Upper lobe of left lung (tissue), 4 donors: ENCODE measurements at regions not wholly inside any gene's neighbourhood (a gene's known extent, or its start where the extent isn't known, plus 50 kb on each side); places are given as distances from the start of the nearest gene placed in this dataset.

Experiments
- EP300 ChIP-seq, 4 donors: sonication (generic); formaldehyde crosslinking; IDR thresholded peaks; one replicate each; pipeline ENCODE4 v1.5.1; 2017; ENCODE audit warnings: antibody characterized with exemption in 4 of 4, control low read depth in 2 of 4
- POLR2A ChIP-seq, 4 donors: fragments of 450-650 bp; IDR thresholded peaks; one replicate each; pipeline ENCODE4 v1.5.1; 2016 to 2017; ENCODE audit warnings: antibody characterized with exemption in 4 of 4, mild to moderate bottlenecking in 2 of 4

DNA sequence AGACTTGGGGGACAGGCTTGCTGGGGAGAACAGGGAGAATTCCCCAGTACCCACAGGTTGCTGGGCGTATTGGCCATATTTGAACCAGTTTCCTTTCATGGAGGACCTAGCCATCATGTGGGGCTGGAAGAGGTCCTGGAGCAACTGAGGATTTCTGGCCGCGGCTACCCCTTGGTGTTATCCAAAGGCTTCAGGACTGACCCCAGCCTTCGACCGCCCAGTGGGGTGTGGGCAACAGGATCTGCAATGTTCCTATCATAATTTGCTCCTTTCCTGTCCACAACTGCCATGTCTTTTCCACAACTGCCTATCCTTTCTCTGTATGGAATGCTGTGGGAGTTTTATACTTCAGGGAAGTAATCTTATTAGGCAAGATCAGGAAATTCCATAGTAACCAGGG lies 1053.6 kb upstream of the SLC39A10 start:
- no peak for TF ChIP-seq EP300 (IDR thresholded peaks at IDR 0.05)
- TF ChIP-seq POLR2A (IDR thresholded peaks at IDR 0.05): no peak
